Epidermal melanocyte (primary cell): ENCODE measurements at regions not wholly inside any gene's neighbourhood (a gene's known extent, or its start where the extent isn't known, plus 50 kb on each side); places are given as distances from the start of the nearest gene placed in this dataset.

ENCODE experiments used
- DNase-seq: peaks from one replicate; pipeline ENCODE4 v3.0.0; 2011; ENCODE audit warnings: low spot score; ENCODE audit not compliant: insufficient read length

GRCh38 chr1:193588311-193589082 is 402.1 kb upstream of the B3GALT2 start:
- no peak for DNase-seq

- DNase-seq: no peak
These were observed 398.4 kb upstream of the B3GALT2 start for GRCh38 chr1:193584731-193585239.

GRCh38 chr1:193581341-193581740 is 394.9 kb upstream of the B3GALT2 start:
- no peak for DNase-seq

GRCh38 chr1:193580419-193580818 is 394.0 kb upstream of the B3GALT2 start:
- DNase-seq: no peak

GRCh38 chr1:193579323-193579722 is 392.9 kb upstream of the B3GALT2 start:
- no peak for DNase-seq

- no peak for DNase-seq
These were observed 388.5 kb upstream of the B3GALT2 start for GRCh38 chr1:193574913-193575312.

GRCh38 chr1:193569983-193570269 is 383.5 kb upstream of the B3GALT2 start:
- DNase-seq: no peak

GRCh38 chr1:193569096-193569982 is 382.9 kb upstream of the B3GALT2 start:
- no peak for DNase-seq

GRCh38 chr1:193568512-193568911 is 382.1 kb upstream of the B3GALT2 start:
- no peak for DNase-seq

- DNase-seq: no peak
These were observed 381.5 kb upstream of the B3GALT2 start for GRCh38 chr1:193567937-193568336.

GRCh38 chr1:193566735-193567134 is 380.3 kb upstream of the B3GALT2 start:
- DNase-seq: no peak

GRCh38 chr1:193565971-193566577 is 379.7 kb upstream of the B3GALT2 start:
- DNase-seq: no peak

GRCh38 chr1:193562121-193562520 is 375.7 kb upstream of the B3GALT2 start:
- DNase-seq: no peak

- no peak for DNase-seq
These were observed 372.1 kb upstream of the B3GALT2 start for GRCh38 chr1:193558491-193559028.

GRCh38 chr1:193555662-193556441 is 369.4 kb upstream of the B3GALT2 start:
- no peak for DNase-seq

GRCh38 chr1:193553564-193553963 is 367.2 kb upstream of the B3GALT2 start:
- no peak for DNase-seq

- no peak for DNase-seq
These were observed 365.9 kb upstream of the B3GALT2 start for GRCh38 chr1:193552274-193552673.

GRCh38 chr1:193549081-193549480 is 362.7 kb upstream of the B3GALT2 start:
- no peak for DNase-seq

GRCh38 chr1:193545171-193545570 is 358.8 kb upstream of the B3GALT2 start:
- DNase-seq: no peak

GRCh38 chr1:193543259-193543658 is 356.8 kb upstream of the B3GALT2 start:
- DNase-seq: no peak

- no peak for DNase-seq
These were observed 356.3 kb upstream of the B3GALT2 start for GRCh38 chr1:193542690-193543089.
